ENCODE measurements at regions not wholly inside any gene's neighbourhood (a gene's known extent, or its start where the extent isn't known, plus 50 kb on each side); places are given as distances from the start of the nearest gene placed in this dataset.
"Not testable (repeated sequence)": the region's sequence is repeated elsewhere in the genome, so short reads cannot be mapped to it uniquely, and the experiment has no call there.

DNA sequence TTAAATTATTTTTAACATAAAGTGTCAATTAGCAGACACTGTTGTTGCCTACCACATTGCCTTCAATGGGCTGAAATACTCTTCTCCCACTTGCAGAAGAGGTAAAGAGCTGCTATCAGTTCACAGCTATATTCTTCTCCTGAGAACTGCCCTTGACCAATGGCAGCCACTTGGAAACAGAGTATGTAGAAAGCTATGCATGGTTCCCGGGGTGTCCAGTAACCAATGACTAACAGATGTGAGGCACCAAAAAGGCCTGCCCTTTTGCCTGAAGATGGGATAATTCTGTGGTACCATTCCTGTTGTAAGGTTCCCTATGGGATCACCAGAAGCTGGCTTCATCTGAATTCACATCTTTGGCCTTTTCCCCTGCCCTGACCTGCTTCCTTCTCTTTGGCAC lies 181.4 kb upstream of the MAP3K1 start:
- Mint-ChIP-seq H3K9me3 (ENCODE audit: low read depth) (peaks cover 3% of the 10 kb centered on the region), H3K4me1 (no peaks in the 10 kb centered on the region), H3K4me3 (no peak overlapping the region), H3K27ac (no peak overlapping the region), H3K36me3 (peaks cover 2% of the 10 kb centered on the region), H3K27me3 (peaks cover 40% of the 10 kb centered on the region)
- ATAC-seq (no peak), DNase-seq (no peak)
- CTCF ChIA-PET, result interaction anchor here (1.5 kb wide), 1 partner anchor 10 kb away, joined by 3 read pairs; no protein-coding TSS in a partner anchor

DNA sequence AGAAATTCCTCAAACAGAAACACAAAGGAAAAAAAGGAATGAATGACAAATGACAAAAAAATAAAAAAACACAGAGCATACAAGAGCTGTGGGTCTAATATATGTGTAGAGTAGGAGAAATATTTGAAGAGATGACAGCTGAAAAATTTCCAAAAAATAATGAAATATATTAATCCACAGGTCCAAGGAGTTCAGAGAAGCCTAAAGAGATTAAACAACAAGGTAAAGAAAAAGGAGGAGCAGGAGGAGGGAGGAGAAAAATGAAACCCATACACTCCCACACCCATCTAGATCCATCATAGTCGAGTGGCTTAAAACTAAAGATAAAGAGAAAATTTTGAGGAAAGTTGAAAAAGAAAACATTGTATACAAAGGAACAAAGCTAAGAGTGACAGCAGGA lies 182.4 kb upstream of the MAP3K1 start:
- CTCF ChIA-PET, result no interaction called here
- DNase-seq, result no peak

DNA sequence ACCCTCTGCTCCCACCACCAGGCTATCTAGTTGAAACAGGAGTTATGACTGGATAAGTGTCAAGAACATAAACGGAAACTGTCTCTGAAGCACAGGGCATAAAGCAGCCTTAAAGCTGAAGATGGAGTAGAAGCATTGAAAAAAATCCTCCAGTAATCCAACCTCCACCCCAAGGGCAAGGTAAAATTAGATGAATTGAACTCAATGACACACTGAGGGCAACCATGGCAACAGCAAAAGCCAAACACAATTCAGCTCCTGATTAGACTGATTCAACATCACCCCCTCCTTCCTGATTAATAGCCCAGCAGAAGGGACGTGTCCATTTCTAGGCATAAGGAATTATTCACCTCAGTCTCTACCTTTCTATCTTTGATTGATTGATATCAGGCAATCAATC lies 183.2 kb upstream of the MAP3K1 start:
- ATAC-seq, result no peak
- Mint-ChIP-seq H3K27me3 (peaks cover 31% of the 10 kb centered on the region), H3K9me3 (ENCODE audit: low read depth) (peaks cover 7% of the 10 kb centered on the region), H3K27ac (no peak overlapping the region), H3K36me3 (peaks cover 2% of the 10 kb centered on the region), H3K4me3 (no peak overlapping the region), H3K4me1 (no peaks in the 10 kb centered on the region)
- CTCF ChIA-PET, result no interaction called here
- no peak for DNase-seq

More for the DNA sequence above, 182.4 kb upstream of the MAP3K1 start:
- Mint-ChIP-seq H3K4me3 (no peak overlapping the region), H3K36me3 (peaks cover 2% of the 10 kb centered on the region), H3K4me1 (no peaks in the 10 kb centered on the region), H3K9me3 (ENCODE audit: low read depth) (peaks cover 5% of the 10 kb centered on the region), H3K27ac (no peak overlapping the region), H3K27me3 (peaks cover 34% of the 10 kb centered on the region)
- no peak for ATAC-seq

DNA sequence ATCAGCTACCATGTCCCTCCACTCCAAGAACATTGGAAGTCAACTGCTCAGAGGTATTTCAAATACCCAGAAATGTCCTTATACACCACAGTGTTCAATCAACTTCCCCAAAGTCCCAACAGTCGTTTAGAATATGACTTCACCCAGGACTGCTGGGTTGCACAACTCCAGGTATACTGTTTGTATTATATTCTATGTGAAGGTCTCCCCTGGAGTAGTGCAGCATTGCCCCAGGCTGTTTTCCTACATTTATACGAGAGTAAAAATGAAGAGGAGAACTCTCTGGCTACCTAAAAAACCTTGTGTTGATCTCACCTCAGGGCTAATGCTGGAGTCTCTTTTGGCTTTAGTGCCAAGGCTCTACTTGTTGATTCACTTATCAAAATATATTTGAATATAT lies 183.6 kb upstream of the MAP3K1 start:
- H3K4me3 Mint-ChIP-seq, result no peak overlapping the region
- ATAC-seq (no peak), DNase-seq (no peak)
- CTCF ChIA-PET, result no interaction called here
- peaks cover 2% of the 10 kb centered on the region for H3K36me3 Mint-ChIP-seq
- no peaks in the 10 kb centered on the region for H3K4me1 Mint-ChIP-seq
- H3K9me3 Mint-ChIP-seq (ENCODE audit: low read depth), result peaks cover 7% of the 10 kb centered on the region
- H3K27me3 Mint-ChIP-seq, result peaks cover 31% of the 10 kb centered on the region
- no peak overlapping the region for H3K27ac Mint-ChIP-seq

DNA sequence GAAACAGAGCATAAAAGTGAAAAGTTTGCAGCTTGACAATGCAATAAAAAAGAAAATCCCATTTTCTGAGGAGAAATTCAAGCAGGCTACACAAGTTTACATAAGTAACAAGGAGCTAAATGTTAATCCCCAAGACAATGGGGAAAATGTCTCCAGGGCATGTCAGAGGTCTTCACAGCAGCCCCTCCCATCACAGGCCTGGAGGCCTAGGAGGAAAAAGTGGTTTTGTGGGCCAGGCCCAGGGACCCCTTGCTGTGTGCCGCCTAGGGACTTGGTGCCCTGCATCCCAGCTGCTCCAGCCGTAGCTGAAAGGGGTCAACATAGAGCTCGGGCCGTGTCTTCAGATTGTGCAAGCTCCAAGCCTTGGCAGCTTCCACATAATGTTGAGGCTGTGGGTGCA lies 186.7 kb upstream of the MAP3K1 start:
- H3K9me3 Mint-ChIP-seq (ENCODE audit: low read depth); H3K36me3 Mint-ChIP-seq; CTCF ChIA-PET: not testable (repeated sequence)

DNA sequence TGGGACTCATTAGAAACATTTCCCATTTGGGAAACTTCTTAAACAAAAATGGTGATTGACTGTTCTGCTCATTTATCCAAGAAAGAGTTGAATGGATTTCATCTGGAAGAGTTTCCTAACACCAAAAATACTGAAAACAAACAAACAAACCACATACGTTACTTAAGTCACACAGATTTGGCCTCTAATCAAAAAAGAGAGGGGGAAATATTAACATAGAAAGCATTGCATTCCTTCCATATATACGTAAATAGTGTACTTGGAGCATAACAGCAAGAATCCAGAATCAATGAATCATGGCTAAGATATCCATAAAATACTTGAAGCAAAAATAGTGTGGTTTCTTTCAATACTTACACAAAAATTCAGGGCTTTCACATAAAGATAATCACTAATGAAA lies 189.8 kb upstream of the MAP3K1 start:
- DNase-seq, result no peak
- ATAC-seq, result no peak
- no peaks in the 10 kb centered on the region for H3K4me1 Mint-ChIP-seq
- CTCF ChIA-PET, result no interaction called here
- peaks cover 46% of the 10 kb centered on the region for H3K27me3 Mint-ChIP-seq
- H3K4me3 Mint-ChIP-seq, result no peak overlapping the region
- peaks cover 6% of the 10 kb centered on the region for H3K36me3 Mint-ChIP-seq
- H3K27ac Mint-ChIP-seq, result no peak overlapping the region
- H3K9me3 Mint-ChIP-seq (ENCODE audit: low read depth), result peaks cover 12% of the 10 kb centered on the region

More for the DNA sequence above, 186.7 kb upstream of the MAP3K1 start:
- peaks cover 42% of the 10 kb centered on the region for H3K27me3 Mint-ChIP-seq
- not testable (repeated sequence) for DNase-seq, H3K27ac Mint-ChIP-seq, ATAC-seq, H3K4me1 Mint-ChIP-seq, H3K4me3 Mint-ChIP-seq

DNA sequence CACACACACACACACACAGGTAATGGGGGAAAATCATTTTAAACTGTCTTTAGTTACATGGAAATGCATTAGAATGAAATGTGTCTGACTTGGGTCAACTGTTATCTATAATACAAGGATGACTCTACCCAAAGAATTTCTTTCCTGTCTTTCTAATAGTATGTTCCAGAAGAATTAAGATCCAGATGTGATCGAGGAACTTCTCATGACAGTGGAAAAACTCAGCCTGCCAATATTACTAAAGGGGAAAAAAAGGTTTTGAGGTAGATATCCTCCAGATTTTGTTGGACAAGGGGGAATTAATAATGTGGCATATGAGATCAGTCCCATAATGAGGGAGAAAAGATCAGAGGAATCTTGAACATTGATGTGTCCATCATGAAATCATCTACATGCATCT lies 190.6 kb upstream of the MAP3K1 start:
- CTCF ChIA-PET, result no interaction called here
- Mint-ChIP-seq H3K27ac (no peak overlapping the region), H3K9me3 (ENCODE audit: low read depth) (peaks cover 8% of the 10 kb centered on the region), H3K27me3 (peaks cover 46% of the 10 kb centered on the region), H3K4me1 (no peaks in the 10 kb centered on the region), H3K4me3 (no peak overlapping the region), H3K36me3 (peaks cover 4% of the 10 kb centered on the region)
- no peak for ATAC-seq
- DNase-seq, result no peak

DNA sequence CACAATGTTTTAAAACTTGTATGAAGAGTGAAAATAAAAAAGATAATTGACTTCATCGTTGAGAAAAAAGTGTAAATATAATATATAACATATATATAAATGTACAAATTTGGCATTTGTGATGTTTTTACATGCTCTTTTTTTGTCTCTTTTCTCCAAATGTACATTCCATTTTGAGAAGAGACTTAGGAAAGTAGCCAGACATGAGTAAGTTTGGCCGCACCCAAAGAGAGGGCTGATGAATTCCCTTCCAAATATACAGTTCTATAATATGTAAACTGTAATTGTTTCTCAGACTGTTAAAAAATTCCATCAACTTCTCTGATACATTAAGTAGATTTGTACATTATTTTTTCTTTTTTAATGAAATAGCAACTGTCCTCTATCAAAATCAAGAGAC lies 193.2 kb upstream of the MAP3K1 start:
- H3K36me3 Mint-ChIP-seq, result peaks cover 9% of the 10 kb centered on the region
- H3K27ac Mint-ChIP-seq, result no peak overlapping the region
- H3K4me3 Mint-ChIP-seq, result no peak overlapping the region
- H3K4me1 Mint-ChIP-seq, result no peaks in the 10 kb centered on the region
- ATAC-seq (no peak), DNase-seq (no peak)
- CTCF ChIA-PET, result no interaction called here
- H3K27me3 Mint-ChIP-seq, result peaks cover 42% of the 10 kb centered on the region
- H3K9me3 Mint-ChIP-seq (ENCODE audit: low read depth), result peaks cover 8% of the 10 kb centered on the region

DNA sequence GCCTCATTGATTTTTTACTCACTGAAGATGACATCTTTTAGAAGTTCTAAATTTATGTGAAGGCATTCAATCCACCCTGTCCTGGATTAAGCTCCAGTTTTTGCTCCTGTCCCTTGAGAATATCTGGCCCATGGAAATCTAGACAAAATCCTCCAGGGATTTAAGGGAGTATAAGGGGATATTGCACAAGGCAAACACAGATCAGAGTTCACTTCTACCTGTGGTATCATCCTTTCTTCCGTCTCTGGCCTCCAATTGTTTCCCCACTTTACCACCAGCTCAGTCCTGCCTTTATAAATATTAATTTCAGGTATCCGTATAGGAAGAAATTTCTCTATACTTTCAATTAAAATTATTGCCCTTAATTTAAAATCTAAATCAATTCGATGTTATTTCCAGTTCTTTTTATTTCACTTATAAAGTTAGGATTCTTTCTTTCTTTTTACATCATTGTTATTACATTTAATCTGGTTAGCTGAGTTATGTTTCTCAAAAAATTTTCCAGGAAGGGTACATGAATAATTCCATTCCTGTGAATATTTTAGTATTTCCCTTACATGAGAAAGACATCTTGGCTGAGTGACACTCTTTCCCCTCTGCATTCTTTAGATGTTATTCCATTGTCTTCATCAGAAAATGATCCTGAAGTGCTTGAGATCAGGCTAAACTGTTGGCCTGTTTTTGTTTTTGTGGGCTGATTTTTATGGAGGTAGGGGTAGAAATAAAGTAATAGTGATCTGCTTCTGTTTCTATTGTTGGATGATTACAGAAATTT lies 194.3 kb upstream of the MAP3K1 start:
- CTCF ChIA-PET, result no interaction called here
- H3K36me3 Mint-ChIP-seq, result peaks cover 13% of the 10 kb centered on the region

DNA sequence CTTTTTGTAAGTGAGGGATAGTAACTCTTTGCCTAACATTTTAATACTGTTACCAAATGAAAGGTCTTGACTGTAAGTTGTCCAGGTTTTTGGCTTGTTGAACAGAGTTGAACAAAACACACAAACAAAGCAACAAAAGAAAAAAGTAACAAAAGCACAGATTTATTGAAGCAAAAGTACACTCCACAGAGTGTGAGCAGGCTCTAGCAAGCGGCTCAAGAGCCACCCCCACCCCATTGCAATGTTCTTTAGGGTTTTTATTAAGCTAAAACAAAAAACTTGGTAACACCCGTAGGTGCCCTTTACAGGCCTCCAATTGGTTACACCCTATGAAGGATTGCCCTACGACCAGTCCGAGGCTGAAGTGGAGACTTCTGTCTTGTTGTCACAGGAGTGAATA lies 197.4 kb upstream of the MAP3K1 start:
- peaks cover 23% of the 10 kb centered on the region for H3K4me1 Mint-ChIP-seq
- H3K9me3 Mint-ChIP-seq (ENCODE audit: low read depth), result peaks cover 6% of the 10 kb centered on the region
- peaks cover 30% of the 10 kb centered on the region for H3K36me3 Mint-ChIP-seq
- DNase-seq, result no peak
- H3K27me3 Mint-ChIP-seq, result peaks cover 28% of the 10 kb centered on the region
- H3K27ac Mint-ChIP-seq, result no peak overlapping the region
- no peak overlapping the region for H3K4me3 Mint-ChIP-seq
- CTCF ChIA-PET, result no interaction called here
- ATAC-seq, result no peak

More for the DNA sequence above, 194.3 kb upstream of the MAP3K1 start:
- DNase-seq (no peak), ATAC-seq (no peak)
- Mint-ChIP-seq H3K4me1 (no peaks in the 10 kb centered on the region), H3K27me3 (peaks cover 36% of the 10 kb centered on the region), H3K9me3 (ENCODE audit: low read depth) (peaks cover 6% of the 10 kb centered on the region), H3K4me3 (no peak overlapping the region), H3K27ac (no peak overlapping the region)

DNA sequence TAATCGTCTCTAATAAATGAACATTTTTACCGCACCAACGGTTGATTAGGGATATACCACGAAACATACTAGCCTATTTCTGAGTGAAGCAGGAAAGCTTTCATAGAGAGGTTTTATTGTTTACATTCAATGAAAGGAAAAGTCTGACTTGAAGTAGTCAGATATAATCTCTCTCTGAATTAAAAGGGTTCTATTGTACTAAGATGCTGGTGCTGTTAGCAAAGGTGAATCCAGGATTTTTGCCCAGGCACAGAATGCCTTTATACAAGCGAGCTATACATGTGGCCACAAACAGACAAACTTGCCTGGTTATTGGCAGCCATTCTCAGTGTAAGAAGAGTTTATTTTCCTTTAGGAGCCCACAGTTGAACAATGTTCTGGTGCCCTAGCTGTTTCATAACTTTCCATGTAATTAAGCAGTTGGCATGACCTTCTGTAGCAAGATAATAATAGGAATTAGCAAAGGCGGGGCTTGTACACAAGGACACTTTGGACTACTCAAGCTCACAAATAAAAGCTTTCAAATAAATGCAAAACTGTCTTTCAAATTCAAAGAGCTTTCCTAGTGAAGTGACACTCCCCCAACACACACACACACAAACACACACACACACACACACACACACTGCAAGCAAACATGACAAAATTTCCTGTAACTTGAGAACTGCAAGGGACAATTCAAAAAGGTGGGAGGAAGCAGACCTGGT lies 198.7 kb upstream of the MAP3K1 start:
- CTCF ChIA-PET, result interaction anchor here (1.4 kb wide), 1 partner anchor 10 kb away, joined by 4 read pairs; no protein-coding TSS in a partner anchor
- DNase-seq (no peak), ATAC-seq (no peak)
- no peak overlapping the region for H3K4me3 Mint-ChIP-seq
- H3K27me3 Mint-ChIP-seq, result peaks cover 20% of the 10 kb centered on the region
- H3K27ac Mint-ChIP-seq, result no peak overlapping the region
- H3K9me3 Mint-ChIP-seq (ENCODE audit: low read depth), result peaks cover 7% of the 10 kb centered on the region
- H3K4me1 Mint-ChIP-seq, result peaks cover 37% of the 10 kb centered on the region
- peaks cover 36% of the 10 kb centered on the region for H3K36me3 Mint-ChIP-seq

DNA sequence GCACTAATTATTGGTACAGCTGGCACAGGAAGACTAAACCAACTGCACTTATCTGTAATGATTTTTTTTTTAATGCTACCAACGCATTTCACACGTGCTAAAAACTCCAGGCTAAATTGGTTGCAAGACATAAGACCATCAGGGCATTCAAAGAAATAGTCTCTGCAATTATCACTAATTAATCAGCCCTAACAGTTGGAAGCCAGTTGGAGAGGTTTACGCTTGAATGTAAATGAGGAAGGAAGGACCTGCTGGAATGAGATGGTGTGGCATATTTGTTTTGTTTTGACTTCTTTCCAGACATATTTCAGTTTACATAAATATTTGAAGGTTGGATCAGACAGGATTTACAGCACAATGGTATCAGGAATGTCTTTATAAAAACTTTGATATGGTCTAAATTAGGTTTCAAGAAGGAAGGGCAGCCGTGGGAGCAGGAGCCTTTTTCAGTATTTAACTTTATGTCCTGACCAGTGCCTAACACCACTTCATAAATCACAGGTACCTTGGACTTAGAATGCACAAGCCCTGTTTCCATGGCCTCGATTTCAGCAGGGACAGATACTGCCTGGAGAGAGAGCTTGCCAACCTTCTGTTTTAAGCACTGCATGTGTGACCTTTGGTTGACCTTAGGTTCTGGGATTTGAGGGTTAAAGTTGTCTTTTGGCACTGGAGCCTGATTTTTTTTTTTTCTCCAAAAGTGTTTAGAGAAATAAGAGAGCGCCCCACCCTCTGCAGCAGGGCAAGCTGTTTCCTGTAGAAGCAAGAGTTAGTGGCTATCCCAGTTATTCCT lies 199.8 kb upstream of the MAP3K1 start:
- Mint-ChIP-seq H3K4me3 (no peak overlapping the region), H3K27ac (no peak overlapping the region), H3K4me1 (peaks cover 48% of the 10 kb centered on the region), H3K36me3 (peaks cover 44% of the 10 kb centered on the region), H3K9me3 (ENCODE audit: low read depth) (peaks cover 12% of the 10 kb centered on the region), H3K27me3 (peaks cover 12% of the 10 kb centered on the region)
- CTCF ChIA-PET, result no interaction called here
- DNase-seq, result no peak
- no peak for ATAC-seq

DNA sequence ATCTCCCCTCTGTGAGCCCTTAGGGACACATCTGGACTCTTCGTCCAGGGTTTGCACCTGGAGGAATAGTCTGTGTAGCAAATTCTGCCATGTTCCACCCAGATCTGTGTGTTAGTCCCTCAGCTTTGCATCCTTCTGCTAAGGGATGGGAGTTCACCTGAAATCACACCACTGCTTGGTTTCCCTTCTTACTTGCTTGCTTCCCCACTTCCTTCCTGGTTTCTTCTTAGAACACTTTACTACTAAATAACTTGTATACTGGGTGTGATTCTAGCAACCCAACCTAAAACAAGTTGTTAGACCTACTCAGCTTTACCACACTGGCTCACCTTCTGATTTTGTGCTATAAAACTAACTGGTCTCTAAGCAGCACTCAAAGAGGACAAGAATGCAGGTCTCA lies 202.6 kb upstream of the MAP3K1 start:
- peaks cover 8% of the 10 kb centered on the region for H3K9me3 Mint-ChIP-seq (ENCODE audit: low read depth)
- H3K27me3 Mint-ChIP-seq, result peaks cover 13% of the 10 kb centered on the region
- H3K4me1 Mint-ChIP-seq, result peaks cover 58% of the 10 kb centered on the region
- H3K4me3 Mint-ChIP-seq, result peak overlapping the region; percentile 18
- peaks cover 41% of the 10 kb centered on the region for H3K36me3 Mint-ChIP-seq
- peak overlapping the region; percentile 54 for H3K27ac Mint-ChIP-seq
- DNase-seq (peak; percentile 56), ATAC-seq (peak; percentile 55)
- CTCF ChIA-PET, result no interaction called here
